Breast epithelium (tissue), 3 donors: ENCODE measurements at regions not wholly inside any gene's neighbourhood (a gene's known extent, or its start where the extent isn't known, plus 50 kb on each side); places are given as distances from the start of the nearest gene placed in this dataset.

Experiments used
- CTCF ChIP-seq, 3 donors: fragments of 450-650 bp; IDR thresholded peaks; one replicate each; pipeline ENCODE4 v1.5.1; 2016 to 2017; ENCODE audit warnings: antibody characterized with exemption in 3 of 3, mild to moderate bottlenecking in 3 of 3, moderate library complexity in 3 of 3
- POLR2AphosphoS5 ChIP-seq, 3 donors: sonication (generic); formaldehyde crosslinking; IDR thresholded peaks; one replicate each; pipeline ENCODE4 v1.6.1; 2017; ENCODE audit warnings: antibody characterized with exemption in 3 of 3

DNA sequence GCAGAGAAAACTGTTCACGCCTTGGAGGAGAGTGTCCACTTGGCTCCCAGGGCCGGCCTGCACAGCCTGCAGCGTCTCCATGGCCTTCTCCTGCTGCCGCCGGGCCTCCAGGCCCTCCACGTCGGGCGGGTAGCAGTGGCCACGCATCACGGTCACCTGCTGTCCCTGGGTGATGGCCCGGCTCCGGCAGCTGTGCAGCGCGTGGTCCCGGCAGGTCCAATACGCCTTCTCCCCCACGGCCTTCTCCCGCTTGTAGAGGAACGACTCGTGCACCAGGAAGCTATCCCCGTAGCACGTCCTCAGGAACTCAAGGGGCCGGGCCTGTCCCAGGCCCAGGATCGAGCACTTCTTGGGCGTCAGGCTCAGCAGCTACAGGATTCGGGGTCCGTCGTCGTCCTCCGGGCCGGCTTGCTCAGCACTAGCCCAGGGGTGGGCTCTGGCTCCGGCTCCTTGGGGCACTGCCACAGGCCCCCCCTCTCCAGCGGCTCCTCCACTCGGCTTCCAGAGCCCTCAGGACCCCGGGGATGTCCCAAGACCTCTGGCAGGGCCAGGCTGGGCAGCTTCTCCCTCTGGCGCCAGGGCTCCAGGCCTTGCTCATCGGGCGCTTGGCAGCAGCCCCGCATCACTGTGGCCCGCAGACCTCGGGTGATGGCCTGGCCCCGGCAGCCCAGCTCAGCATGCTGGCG is 83.6 kb upstream of the FXR1 start:
- TF ChIP-seq CTCF (IDR thresholded peaks at IDR 0.05) (no peak), POLR2AphosphoS5 (IDR thresholded peaks at IDR 0.05) (no peak)
